ENCODE measurements at regions not wholly inside any gene's neighbourhood (a gene's known extent, or its start where the extent isn't known, plus 50 kb on each side); places are given as distances from the start of the nearest gene placed in this dataset.

DNA sequence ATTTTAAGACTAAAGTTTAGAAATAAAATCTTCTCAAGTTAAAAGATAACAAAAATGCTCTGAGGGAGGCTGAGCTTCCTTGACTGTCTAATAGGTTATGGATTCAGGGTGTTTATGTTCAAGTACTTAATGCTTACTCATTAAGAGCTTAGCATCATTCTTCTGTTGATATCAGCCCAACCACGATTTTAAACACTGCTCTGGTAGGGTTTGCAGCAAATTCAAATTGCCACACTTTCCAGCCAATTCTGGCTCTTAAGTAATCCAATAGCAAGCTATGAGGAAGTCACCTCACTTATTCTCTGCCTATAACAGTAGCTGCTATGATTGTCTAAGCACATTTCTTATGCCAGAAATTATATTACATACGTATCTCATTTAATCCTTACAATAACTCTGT is 191.0 kb upstream of the KIF2A start:
- TF ChIP-seq, protein P1, sequence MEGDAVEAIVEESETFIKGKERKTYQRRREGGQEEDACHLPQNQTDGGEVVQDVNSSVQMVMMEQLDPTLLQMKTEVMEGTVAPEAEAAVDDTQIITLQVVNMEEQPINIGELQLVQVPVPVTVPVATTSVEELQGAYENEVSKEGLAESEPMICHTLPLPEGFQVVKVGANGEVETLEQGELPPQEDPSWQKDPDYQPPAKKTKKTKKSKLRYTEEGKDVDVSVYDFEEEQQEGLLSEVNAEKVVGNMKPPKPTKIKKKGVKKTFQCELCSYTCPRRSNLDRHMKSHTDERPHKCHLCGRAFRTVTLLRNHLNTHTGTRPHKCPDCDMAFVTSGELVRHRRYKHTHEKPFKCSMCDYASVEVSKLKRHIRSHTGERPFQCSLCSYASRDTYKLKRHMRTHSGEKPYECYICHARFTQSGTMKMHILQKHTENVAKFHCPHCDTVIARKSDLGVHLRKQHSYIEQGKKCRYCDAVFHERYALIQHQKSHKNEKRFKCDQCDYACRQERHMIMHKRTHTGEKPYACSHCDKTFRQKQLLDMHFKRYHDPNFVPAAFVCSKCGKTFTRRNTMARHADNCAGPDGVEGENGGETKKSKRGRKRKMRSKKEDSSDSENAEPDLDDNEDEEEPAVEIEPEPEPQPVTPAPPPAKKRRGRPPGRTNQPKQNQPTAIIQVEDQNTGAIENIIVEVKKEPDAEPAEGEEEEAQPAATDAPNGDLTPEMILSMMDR (IDR thresholded peaks at IDR 0.05; ENCODE audit: low read length, missing control alignments), result no peak
- H3K4me3 ChIP-seq (replicated peaks; ENCODE audit: low read depth, low read length), result no peak overlapping the region
- no peak for DNase-seq (ENCODE audit: low read depth)

DNA sequence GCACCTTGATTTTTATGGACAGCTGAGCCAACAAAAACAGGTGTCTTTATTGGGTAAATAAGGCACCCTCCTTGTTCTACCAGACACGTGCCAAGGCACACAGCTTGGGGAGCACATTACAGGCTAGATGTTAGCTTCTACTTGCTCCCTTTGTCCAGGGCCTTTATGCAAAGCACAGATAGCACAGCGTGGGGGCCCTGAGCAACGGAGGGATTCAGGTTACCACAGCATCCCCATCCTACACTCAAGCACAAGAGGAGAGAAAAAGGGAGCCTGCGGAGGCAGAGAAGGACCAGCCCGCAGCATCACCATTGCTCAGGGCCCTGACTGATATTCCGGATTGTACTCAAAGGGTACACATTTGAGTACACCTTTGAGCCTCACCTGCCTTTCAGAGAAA is 181.7 kb upstream of the KIF2A start:
- no peak overlapping the region for H3K4me3 ChIP-seq (replicated peaks; ENCODE audit: low read depth, low read length)
- DNase-seq (ENCODE audit: low read depth), result no peak
- TF ChIP-seq, protein P1 (IDR thresholded peaks at IDR 0.05; ENCODE audit: low read length, missing control alignments), result no peak

DNA sequence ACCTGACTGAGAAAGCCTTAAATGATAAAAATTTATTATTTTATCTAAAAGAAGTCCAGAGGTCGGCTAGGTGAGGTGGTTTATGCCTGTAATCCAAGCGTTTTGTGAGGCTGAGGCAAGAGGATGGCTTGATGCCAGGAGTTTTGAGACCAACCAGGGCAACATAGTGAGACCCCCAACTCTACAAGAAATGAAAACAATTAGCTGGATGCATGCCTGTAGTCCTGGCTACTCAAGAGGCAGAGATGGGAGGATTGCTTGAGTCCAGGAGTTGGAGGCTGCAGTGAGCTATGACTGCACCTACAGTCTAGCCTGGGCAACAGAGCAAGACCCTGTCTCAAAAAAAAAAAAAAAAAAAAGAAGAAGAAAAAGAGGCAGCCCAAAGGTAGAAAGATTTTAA is 179.9 kb upstream of the KIF2A start:
- no peak for DNase-seq (ENCODE audit: low read depth)
- TF ChIP-seq, protein P1 (IDR thresholded peaks at IDR 0.05; ENCODE audit: low read length, missing control alignments), result no peak
- no peak overlapping the region for H3K4me3 ChIP-seq (replicated peaks; ENCODE audit: low read depth, low read length)

DNA sequence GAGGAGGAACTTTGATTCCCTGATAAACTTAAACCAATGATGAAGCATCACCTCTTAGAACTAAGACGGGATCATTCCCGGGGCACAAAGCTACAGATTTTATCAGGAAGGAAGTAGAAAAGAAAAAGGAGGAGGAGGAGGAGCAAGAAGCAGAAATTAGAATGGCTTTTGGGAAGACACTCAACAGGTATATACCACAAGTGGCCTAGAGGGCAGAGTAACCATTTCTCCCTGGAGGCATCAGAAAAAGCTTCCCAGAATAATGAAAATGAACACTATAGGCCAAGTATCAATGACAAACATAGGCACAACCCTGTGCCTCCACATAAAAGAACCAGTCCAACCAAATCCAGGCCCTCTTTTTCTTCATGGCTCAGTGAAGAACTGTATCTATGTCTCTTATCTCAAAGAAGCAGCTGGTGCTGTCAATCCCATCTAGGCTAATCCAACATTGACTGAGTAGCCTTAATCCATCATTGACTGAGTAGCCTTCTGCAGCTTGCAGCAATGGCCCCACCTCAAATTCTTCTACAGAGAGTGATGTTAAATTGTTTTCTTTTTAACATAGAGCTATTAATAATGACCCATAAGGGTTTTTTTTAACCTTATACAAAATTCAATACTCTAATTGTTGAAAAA is 178.8 kb upstream of the KIF2A start:
- TF ChIP-seq, protein P1 (IDR thresholded peaks at IDR 0.05; ENCODE audit: low read length, missing control alignments), result no peak
- H3K4me3 ChIP-seq (replicated peaks; ENCODE audit: low read depth, low read length), result no peak overlapping the region
- no peak for DNase-seq (ENCODE audit: low read depth)

DNA sequence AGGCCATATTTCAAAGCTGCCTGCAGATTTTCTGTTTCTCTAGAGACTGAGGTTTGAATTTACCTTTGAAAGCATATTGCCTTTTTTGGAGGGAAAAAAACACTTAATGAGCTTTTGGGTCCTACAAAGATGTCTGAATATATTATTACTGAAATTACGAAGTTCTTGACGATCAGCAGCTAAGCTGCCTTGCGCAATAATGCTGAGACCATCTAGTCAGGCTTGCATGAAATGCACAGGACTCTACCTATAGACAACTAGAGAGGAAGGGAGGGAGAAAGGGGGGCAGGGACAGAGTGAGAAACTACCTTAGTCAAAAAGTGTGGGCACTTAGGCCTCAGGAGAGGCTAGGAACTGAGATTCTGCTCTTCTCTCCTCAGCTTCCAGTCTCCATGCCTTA is 175.9 kb upstream of the KIF2A start:
- no peak overlapping the region for H3K4me3 ChIP-seq (replicated peaks; ENCODE audit: low read depth, low read length)
- TF ChIP-seq, protein P1 (IDR thresholded peaks at IDR 0.05; ENCODE audit: low read length, missing control alignments), result no peak
- DNase-seq (ENCODE audit: low read depth), result no peak

DNA sequence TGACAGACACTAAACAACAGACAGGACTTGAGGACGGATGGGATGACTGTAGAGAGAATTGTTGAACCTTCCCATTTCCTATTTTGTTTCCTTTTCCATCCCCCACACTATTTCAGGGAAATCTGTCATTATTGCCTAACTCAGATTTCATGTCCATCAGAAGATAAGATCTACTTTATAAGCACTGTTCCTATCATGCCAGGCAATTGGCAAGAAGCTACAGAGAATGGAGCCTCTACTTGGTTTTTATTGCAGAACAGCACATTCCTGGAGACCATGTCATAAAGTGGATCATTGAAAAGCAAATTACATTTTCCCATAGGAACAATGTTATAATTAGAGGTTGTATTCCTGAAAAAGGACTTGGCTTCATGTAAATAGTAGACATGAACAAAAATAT is 173.7 kb upstream of the KIF2A start:
- no peak overlapping the region for H3K4me3 ChIP-seq (replicated peaks; ENCODE audit: low read depth, low read length)
- TF ChIP-seq, protein P1 (IDR thresholded peaks at IDR 0.05; ENCODE audit: low read length, missing control alignments), result no peak
- DNase-seq (ENCODE audit: low read depth), result no peak

DNA sequence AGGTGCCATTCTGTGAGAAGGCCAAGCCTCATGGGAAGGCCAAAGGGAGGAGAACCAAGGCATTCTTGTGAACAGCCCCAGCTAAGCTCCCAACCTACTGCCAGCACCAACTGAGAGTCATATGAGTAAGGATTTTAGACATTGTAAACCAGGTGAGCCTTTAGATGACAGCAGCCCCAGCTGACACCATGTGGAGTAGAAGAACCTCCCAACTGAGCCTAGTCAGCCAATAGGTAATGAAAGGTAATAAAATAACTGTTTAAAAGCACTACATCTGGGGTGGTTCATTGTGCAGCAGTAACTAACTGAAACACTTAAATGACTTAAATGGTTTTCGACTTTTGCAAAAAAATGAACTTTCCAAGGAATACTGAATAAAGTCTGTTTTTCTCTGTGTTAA is 172.6 kb upstream of the KIF2A start:
- no peak overlapping the region for H3K4me3 ChIP-seq (replicated peaks; ENCODE audit: low read depth, low read length)
- no peak for DNase-seq (ENCODE audit: low read depth)
- TF ChIP-seq, protein P1 (IDR thresholded peaks at IDR 0.05; ENCODE audit: low read length, missing control alignments), result no peak
